ENCODE measurements at regions not wholly inside any gene's neighbourhood (a gene's known extent, or its start where the extent isn't known, plus 50 kb on each side); places are given as distances from the start of the nearest gene placed in this dataset.

GRCh38 chr20:10724449-10725173, 50.8 kb upstream of the JAG1 start:
- no peak for ATAC-seq
- no peak for DNase-seq (ENCODE audit: low spot score)
- intact Hi-C loops (cut with DNase I), result no loop called here

- ATAC-seq (no peak), DNase-seq (ENCODE audit: low spot score) (no peak)
- intact Hi-C loops (cut with DNase I), result no loop called here
Observed at GRCh38 chr20:10728873-10729670, 55.3 kb upstream of the JAG1 start.

- intact Hi-C loops (cut with DNase I), result no loop called here
- ATAC-seq, result no peak
Observed at GRCh38 chr20:10729785-10730184, 56.0 kb upstream of the JAG1 start.

GRCh38 chr20:10730629-10731183, 56.9 kb upstream of the JAG1 start:
- no peak for DNase-seq (ENCODE audit: low spot score)
- intact Hi-C loops (cut with DNase I), result no loop called here

More at GRCh38 chr20:10729785-10730184, 56.0 kb upstream of the JAG1 start:
- DNase-seq (ENCODE audit: low spot score), result no peak

DNA sequence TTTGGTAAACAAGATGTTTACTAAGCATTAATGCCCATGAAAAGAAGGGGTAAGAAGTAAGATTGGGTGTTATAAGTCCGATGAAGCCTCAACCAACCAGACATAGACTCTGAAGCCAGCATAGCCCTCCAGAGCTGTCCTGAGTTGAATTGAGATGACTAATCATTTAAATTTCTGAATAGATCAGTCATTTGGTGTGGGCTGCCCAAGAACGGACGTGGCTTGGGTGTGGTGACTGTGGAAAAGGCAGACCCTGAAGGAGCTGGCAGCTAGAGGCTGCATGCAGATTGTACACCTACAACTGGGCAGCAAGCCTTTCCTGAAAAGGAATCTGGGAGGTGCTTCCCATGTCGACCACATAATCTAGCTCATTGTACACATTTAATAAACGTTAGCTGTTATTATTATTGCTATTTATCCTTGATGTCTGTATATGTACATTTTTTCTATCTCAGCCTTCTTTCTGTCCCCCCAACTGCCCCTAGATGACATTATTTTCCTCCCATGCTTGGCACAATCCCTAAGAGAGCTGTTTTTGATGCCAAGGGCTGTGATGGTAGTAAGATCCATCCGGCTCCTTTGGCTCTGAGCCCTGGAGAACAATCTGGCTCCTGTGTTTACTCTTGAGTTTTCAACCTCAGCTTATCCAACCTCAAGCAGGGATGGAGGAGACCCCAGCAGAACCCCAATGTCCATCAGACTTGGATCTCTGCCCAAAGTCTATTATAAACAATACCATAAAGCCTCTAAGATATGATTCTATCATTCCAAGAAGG, 57.6 kb upstream of the JAG1 start:
- DNase-seq (ENCODE audit: low spot score) (no peak), ATAC-seq (no peak)
- intact Hi-C loops (cut with DNase I), result no loop called here

More at GRCh38 chr20:10730629-10731183, 56.9 kb upstream of the JAG1 start:
- no peak for ATAC-seq

DNA sequence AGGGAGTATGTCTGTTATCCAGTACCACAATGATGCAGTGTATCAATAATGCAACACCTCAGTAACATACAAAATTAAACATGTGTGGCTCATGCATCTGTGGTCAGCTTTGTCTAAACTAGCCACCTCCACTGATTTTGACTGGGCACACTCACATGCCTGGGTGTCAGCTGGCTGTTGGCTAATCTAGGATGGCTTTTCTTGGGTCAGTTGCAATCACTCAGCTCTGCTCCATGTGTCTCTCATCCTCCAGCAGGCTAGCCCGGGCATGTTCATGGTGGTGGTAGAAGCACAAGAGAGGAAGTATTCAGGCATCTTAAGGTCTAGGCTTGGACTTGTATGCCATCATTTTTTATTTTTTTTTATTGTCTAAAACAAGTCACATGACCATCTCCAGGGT, 59.3 kb upstream of the JAG1 start:
- DNase-seq (ENCODE audit: low spot score), result no peak
- intact Hi-C loops (cut with DNase I), result no loop called here
- ATAC-seq, result no peak

DNA sequence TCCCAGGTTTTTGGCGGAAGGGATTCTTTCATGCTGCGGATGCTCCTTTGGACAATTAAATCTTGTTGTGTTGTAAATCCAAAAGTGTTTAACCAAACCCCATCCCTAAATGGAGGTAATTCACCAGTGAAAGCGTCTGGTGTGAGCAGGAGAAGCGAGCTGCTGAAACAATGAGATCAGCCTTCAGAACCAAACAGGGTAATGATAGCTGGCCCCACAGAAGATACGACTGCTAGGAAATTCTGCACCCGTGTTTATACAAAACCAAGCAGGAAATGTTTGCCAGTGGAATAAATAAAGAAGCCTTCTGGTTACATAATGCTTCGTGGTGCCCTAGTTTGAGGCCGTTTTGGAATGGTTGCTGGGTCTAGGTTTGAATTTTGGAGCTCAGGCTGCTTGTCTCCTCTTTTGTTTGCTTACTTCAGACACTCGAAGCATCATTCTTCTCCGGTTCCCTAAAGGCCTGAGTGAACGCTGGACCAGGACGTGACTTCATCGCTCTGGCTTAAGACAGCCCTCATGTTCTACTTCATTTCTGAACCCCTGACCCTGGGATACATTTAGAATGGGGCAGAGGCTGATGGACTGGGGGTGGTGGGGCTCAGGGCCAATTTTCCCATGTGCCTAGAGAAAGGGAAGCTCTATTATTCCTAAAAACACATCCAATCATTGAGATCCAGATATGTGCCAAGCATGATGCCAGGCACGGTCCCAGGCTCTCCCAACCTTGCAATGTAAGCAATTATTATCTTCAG, 61.6 kb upstream of the JAG1 start:
- intact Hi-C loops (cut with DNase I), result no loop called here
- ATAC-seq (peak; percentile 69), DNase-seq (ENCODE audit: low spot score) (no peak)

GRCh38 chr20:10739134-10739533, 65.3 kb upstream of the JAG1 start:
- ATAC-seq (no peak), DNase-seq (ENCODE audit: low spot score) (no peak)
- intact Hi-C loops (cut with DNase I), result no loop called here

DNA sequence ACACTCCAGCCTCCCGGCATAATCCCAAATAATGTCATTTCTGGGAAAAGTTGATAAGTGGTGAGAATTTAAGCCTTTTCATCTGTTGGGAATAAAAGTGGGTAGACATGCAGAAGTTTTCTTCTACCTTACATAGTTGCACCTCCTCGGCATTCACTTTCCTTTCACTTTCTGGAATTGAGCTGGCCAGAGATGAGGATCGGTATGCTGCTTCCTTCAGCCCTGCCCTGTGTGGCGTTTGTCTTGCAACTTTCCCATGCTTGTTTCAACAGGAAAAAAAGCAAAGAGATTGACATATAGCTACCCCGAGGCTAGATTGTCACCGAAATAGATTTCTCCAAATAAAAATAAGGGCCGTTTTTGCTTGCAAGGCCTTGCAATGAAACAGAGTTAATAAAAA, 65.8 kb upstream of the JAG1 start:
- DNase-seq (ENCODE audit: low spot score) (no peak), ATAC-seq (peak; percentile 45)
- intact Hi-C loops (cut with DNase I), result no loop called here

DNA sequence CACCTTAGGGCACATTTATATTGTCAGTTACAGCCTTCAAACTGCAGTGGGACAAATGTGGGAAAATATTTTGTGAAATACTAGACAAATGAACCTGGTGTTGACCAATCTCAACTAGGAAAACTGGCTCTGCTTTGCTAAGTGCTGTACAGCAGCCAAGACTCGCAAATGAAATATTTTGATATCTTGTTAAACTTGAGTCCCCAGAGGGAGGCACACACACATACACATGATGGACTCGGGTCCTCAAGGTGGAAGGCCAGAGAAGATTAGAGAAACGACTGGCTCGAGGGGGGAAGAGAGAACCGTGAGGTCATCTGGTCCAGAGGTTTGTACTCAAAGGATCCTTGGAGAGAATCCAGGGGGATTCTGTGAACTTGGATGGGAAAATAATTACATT, 67.3 kb upstream of the JAG1 start:
- ATAC-seq, result peak; percentile 59
- no peak for DNase-seq (ENCODE audit: low spot score)
- intact Hi-C loops (cut with DNase I), result no loop called here

DNA sequence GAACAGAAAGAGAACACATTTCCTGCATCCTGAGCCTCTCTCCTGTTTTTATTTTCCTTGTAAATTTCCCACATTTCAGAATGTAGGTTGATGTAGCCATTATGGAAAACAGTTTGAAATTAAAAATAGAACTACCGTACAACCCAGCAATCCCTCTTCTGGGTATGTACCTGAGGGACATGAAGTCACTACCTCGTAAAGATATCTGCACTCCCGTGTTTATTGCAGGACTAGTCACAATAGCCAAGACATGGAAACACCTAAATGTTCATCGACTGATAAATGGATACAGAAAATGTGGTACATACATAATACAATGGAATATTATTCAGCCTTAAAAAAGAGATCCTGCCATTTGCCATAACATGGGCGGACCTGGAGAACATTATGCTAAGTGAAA, 72.0 kb upstream of the JAG1 start:
- no peak for ATAC-seq
- DNase-seq (ENCODE audit: low spot score), result no peak
- intact Hi-C loops (cut with DNase I), result no loop called here

DNA sequence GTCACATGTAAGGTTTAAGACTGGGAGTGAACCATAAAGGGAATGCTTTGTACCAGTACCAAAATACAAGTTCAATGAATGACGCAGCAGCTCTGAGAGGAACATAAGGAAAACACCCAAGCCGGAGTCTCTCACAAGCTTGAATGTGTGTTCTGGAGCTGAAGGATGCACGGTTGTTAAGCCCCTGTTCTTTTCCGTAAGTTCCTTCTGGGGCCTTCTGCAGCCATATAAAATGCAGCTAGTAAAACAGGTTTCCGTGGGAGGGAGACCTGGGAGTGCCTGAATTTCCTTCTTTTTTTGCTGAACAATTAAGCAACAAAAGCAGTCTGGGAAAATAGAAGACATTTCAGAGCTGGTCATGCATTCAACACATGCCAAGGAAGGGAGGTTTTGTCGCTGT, 73.2 kb upstream of the JAG1 start:
- no peak for ATAC-seq
- DNase-seq (ENCODE audit: low spot score), result no peak
- intact Hi-C loops (cut with DNase I), result no loop called here

DNA sequence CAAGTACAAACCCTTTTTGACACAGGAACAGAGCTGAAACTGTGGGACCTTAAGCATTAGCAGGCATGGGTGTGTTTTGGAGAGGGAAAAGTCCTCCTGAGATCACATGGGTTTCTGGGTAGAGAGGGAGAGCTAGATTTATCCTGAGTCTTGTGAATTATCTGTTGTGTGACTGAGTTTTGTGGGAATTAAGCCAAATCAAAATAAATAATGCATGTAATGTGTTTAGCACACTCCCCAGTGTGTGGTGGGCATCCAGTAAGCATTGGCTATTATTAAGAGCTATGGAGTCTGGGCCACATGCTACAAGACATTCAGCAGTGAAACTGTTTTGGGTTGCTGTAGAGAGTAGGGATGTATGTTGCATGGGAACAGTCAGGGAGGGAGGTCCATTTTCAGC, 75.3 kb upstream of the JAG1 start:
- no peak for DNase-seq (ENCODE audit: low spot score)
- intact Hi-C loops (cut with DNase I), result no loop called here
- peak; percentile 26 for ATAC-seq

DNA sequence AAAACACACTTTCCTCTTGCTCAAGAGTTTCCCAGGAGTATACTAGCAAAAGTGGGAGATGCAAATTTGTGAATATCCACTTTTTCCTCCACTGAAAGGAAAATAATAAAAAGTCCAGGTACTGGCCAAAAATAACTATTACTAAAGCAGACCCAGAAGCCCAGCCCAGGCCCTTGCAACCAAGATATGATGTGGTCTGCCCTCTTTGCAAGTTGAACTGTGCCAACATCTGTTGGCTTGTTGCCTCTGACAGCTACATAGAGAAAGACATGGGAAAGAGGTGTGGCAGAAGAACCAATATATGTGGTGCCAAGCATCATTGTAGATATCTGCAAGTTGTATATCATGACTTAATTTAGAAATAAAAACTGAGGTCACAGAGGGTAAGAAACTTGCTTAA, 78.4 kb upstream of the JAG1 start:
- ATAC-seq (no peak), DNase-seq (ENCODE audit: low spot score) (no peak)
- intact Hi-C loops (cut with DNase I), result no loop called here

DNA sequence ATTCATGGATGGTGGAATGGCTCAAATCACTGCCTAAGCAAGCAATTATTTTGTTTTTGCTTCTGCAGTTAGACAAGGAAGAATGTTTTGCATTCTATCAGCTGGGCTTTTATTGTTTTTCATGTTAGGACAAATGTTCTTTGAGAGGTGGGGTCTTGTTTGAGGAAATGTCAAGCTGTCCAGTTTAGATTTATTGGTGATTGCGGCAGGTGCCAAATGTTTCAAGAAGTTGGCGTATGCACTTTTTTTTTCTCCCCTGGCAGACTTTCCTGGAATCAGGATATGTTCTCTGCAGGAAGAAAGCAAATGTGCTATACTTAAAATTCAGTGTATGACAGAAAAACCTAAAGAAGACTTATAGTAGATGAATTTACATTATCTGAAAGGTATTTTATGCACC, 81.0 kb upstream of the JAG1 start:
- intact Hi-C loops (cut with DNase I), result no loop called here
- ATAC-seq, result no peak

DNA sequence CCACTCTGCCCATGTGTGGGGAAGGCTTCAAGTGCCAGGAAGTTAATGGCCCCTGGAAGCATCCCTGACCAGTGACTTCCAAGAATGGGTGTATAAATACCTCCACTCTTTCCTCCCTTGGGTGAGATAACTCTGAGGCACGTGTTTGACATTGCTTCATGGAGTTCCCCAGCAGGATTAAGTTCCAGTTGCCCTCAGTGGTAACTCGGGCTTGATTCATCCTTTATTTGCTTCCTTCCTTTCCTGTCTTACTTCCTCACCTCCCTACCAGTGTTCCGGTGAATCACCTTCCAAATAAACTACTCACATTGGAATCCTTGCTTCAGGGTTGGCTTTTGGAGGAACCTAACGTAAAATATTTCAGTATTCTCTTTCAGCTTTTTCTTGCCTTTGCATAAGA, 84.6 kb upstream of the JAG1 start:
- intact Hi-C loops (cut with DNase I), result no loop called here
- ATAC-seq (no peak), DNase-seq (ENCODE audit: low spot score) (no peak)

More for the DNA sequence above, 81.0 kb upstream of the JAG1 start:
- DNase-seq (ENCODE audit: low spot score), result no peak

DNA sequence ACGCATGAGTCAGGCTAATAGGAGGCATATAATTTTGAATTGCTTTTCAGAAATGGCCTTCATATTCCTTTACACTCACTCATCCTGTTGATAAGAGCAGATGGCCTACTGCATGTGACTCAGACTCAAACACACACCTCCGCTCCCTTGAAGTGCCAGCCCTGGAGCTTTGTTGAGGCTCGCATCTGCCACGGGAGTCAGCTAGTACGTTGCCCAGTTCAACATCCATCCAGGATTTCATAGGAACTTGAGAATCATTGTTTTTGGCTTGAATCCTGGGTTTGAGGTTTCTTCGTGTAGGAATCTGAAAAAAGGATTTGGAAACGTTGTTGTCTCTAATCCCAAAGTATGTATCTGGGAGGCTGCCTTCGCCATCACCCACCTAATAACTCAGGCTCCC, 87.4 kb upstream of the JAG1 start:
- ATAC-seq (peak; percentile 56), DNase-seq (ENCODE audit: low spot score) (no peak)
- intact Hi-C loops (cut with DNase I), result no loop called here

GRCh38 chr20:10761786-10762185, 88.0 kb upstream of the JAG1 start:
- ATAC-seq (peak; percentile 52), DNase-seq (ENCODE audit: low spot score) (no peak)
- intact Hi-C loops (cut with DNase I), result no loop called here

DNA sequence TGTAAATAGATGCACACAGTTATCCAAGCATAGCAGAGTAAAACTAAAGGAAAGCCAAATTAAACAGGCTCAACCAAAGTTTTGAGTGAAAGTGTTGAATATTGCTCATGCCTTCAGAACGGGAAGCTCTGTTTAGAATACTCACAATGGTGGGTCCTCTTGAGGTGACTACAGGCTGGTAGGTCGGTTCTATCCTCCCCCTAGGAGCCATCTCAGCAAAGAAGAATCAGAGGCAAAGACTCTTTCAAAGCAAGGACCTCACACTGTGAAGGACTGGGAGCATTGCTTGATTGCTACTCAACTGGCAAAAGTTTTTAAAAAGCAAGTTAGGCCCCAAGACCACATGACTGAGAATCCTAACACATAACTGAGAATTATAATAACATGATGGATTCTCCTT, 88.4 kb upstream of the JAG1 start:
- peak; percentile 36 for ATAC-seq
- DNase-seq (ENCODE audit: low spot score), result no peak
- intact Hi-C loops (cut with DNase I), result no loop called here
